ENCODE measurements at regions not wholly inside any gene's neighbourhood (a gene's known extent, or its start where the extent isn't known, plus 50 kb on each side); places are given as distances from the start of the nearest gene placed in this dataset.

GRCh38 chr19:5216141-5216847, 124.3 kb downstream of the PTPRS start:
- no peak for DNase-seq (ENCODE audit: low spot score)

GRCh38 chr19:5215431-5215830, 125.2 kb downstream of the PTPRS start:
- DNase-seq (ENCODE audit: low spot score), result no peak

GRCh38 chr19:5214902-5215301, 125.7 kb downstream of the PTPRS start:
- no peak for DNase-seq (ENCODE audit: low spot score)

- DNase-seq (ENCODE audit: low spot score), result no peak
Measured at GRCh38 chr19:5214371-5214770, 126.2 kb downstream of the PTPRS start.

DNA sequence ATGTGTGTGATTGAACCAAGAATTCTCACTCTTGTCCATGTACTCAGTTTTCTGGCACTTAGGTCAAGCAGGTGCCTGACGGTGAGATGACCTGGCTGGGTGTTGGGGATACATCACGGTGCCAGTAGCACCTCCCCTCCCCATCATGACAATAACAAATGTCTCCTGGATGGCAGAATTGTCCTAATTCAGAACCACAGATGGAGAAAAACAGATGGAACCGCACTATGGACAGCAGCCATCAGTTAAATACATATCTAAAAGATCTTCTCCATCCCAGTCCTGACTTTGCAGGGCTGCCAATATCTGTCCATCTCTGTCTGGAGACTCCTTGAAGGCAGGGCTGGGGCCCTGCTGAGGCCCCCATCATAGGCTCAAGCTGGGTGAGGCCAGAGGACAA, 126.9 kb downstream of the PTPRS start:
- no peak for DNase-seq (ENCODE audit: low spot score)

- no peak for DNase-seq (ENCODE audit: low spot score)
Measured at GRCh38 chr19:5212101-5212500, 128.5 kb downstream of the PTPRS start.

- DNase-seq (ENCODE audit: low spot score), result no peak
Measured at GRCh38 chr19:5211217-5211822, 129.3 kb downstream of the PTPRS start.

- no peak for DNase-seq (ENCODE audit: low spot score)
Measured at GRCh38 chr19:5210556-5210955, 130.1 kb downstream of the PTPRS start.

GRCh38 chr19:5207806-5208205, 132.8 kb downstream of the PTPRS start:
- DNase-seq (ENCODE audit: low spot score), result no peak

GRCh38 chr19:5206751-5207075, 133.9 kb downstream of the PTPRS start:
- no peak for DNase-seq (ENCODE audit: low spot score)

DNA sequence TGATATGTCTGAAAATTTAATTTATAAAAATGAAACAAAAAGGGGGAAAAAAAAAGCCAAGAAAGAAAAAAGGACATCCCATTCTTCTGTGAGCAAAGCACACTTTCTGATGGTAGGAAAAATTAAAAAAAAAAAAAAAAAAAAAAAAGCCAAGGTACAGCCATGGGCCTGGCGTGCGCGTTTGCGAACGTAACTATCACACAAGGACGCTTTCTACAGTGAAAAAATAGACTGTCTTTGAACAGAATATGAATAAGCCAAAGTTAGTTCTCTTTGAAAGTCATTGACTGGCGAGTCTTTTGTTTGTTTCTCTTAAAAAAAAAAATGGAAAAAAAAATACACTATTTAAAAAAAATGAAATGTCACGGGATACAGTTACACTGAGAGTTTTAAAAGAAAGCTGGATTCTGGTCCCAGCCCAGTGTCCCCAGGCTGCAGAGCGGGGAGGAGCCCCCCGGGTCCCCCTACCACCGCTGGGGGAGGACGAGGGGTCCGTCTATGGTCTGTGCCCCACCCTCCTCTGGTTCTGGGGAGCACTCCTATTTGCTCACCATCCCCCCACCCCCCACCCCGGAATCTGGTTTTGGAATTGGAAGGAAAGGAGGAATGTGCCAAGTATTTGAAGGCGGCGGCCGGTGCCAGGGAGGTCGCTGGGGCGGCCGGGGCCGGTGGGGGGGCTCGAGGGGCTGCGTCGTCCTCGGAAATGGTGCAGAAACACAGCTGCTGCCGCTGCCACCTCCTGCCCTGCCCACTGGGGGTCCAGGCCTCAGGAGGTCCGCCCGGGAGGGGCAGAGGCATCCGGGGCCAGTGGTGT, 134.5 kb downstream of the PTPRS start:
- DNase-seq (ENCODE audit: low spot score), result no peak

DNA sequence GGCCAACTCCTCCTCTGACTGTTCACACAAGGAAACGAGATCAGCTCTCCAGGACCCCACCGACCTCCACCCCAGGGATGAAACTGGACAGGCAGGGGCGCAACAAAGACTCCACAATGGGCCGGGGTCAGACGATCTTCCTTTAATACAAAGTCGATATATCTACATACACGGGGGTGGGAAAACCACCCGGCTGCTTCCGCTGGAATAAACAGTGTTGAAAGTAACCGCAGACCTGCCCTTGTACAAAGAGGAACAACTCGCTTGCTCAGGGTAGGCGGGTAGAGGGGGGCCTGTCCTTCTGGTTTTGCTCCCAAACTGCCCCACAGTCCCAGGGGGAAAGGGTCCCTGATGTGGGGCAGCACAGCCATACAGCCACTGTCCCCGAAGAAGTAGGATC, 135.2 kb downstream of the PTPRS start:
- no peak for DNase-seq (ENCODE audit: low spot score)

GRCh38 chr19:5204212-5204611, 136.4 kb downstream of the PTPRS start:
- no peak for DNase-seq (ENCODE audit: low spot score)

All from AG08396 (cell line).